ENCODE measurements at regions not wholly inside any gene's neighbourhood (a gene's known extent, or its start where the extent isn't known, plus 50 kb on each side); places are given as distances from the start of the nearest gene placed in this dataset.

- DNase-seq (ENCODE audit: low read depth, low spot score), result no peak
- no peak overlapping the region for H3K4me3 ChIP-seq (ENCODE audit: low read length)
Observed at GRCh38 chr14:101234244-101234937, 326.9 kb upstream of the DIO3 start.

GRCh38 chr14:101234999-101235334 is 326.3 kb upstream of the DIO3 start:
- H3K4me3 ChIP-seq (ENCODE audit: low read length), result no peak overlapping the region
- no peak for DNase-seq (ENCODE audit: low read depth, low spot score)

- no peak for DNase-seq (ENCODE audit: low read depth, low spot score)
- no peak overlapping the region for H3K4me3 ChIP-seq (ENCODE audit: low read length)
Observed at GRCh38 chr14:101235335-101236103, 325.8 kb upstream of the DIO3 start.

- no peak overlapping the region for H3K4me3 ChIP-seq (ENCODE audit: low read length)
- DNase-seq (ENCODE audit: low read depth, low spot score), result no peak
Observed at GRCh38 chr14:101236496-101237251, 324.6 kb upstream of the DIO3 start.

- no peak for DNase-seq (ENCODE audit: low read depth, low spot score)
- H3K4me3 ChIP-seq (ENCODE audit: low read length), result no peak overlapping the region
Observed at GRCh38 chr14:101237252-101237616, 324.1 kb upstream of the DIO3 start.

GRCh38 chr14:101239065-101239464 is 322.2 kb upstream of the DIO3 start:
- no peak overlapping the region for H3K4me3 ChIP-seq (ENCODE audit: low read length)
- DNase-seq (ENCODE audit: low read depth, low spot score), result no peak

- H3K4me3 ChIP-seq (ENCODE audit: low read length), result no peak overlapping the region
- no peak for DNase-seq (ENCODE audit: low read depth, low spot score)
Observed at GRCh38 chr14:101241147-101241546, 320.1 kb upstream of the DIO3 start.

GRCh38 chr14:101241807-101242278 is 319.5 kb upstream of the DIO3 start:
- no peak overlapping the region for H3K4me3 ChIP-seq (ENCODE audit: low read length)
- no peak for DNase-seq (ENCODE audit: low read depth, low spot score)

- DNase-seq (ENCODE audit: low read depth, low spot score), result no peak
- H3K4me3 ChIP-seq (ENCODE audit: low read length), result no peak overlapping the region
Observed at GRCh38 chr14:101242442-101243385, 318.6 kb upstream of the DIO3 start.

- H3K4me3 ChIP-seq (ENCODE audit: low read length), result no peak overlapping the region
- DNase-seq (ENCODE audit: low read depth, low spot score), result no peak
Observed at GRCh38 chr14:101243587-101244338, 317.5 kb upstream of the DIO3 start.

- DNase-seq (ENCODE audit: low read depth, low spot score), result no peak
- H3K4me3 ChIP-seq (ENCODE audit: low read length), result no peak overlapping the region
Observed at GRCh38 chr14:101246894-101247841, 314.1 kb upstream of the DIO3 start.

- H3K4me3 ChIP-seq (ENCODE audit: low read length), result no peak overlapping the region
- DNase-seq (ENCODE audit: low read depth, low spot score), result no peak
Observed at GRCh38 chr14:101247842-101248725, 313.2 kb upstream of the DIO3 start.

GRCh38 chr14:101248840-101249675 is 312.2 kb upstream of the DIO3 start:
- no peak overlapping the region for H3K4me3 ChIP-seq (ENCODE audit: low read length)
- no peak for DNase-seq (ENCODE audit: low read depth, low spot score)

- H3K4me3 ChIP-seq (ENCODE audit: low read length), result no peak overlapping the region
- no peak for DNase-seq (ENCODE audit: low read depth, low spot score)
Observed at GRCh38 chr14:101249676-101250036, 311.6 kb upstream of the DIO3 start.

GRCh38 chr14:101250336-101250947 is 310.9 kb upstream of the DIO3 start:
- H3K4me3 ChIP-seq (ENCODE audit: low read length), result no peak overlapping the region
- DNase-seq (ENCODE audit: low read depth, low spot score), result no peak
